Neural crest cell (in vitro differentiated cells): ENCODE measurements at regions not wholly inside any gene's neighbourhood (a gene's known extent, or its start where the extent isn't known, plus 50 kb on each side); places are given as distances from the start of the nearest gene placed in this dataset.
"Not testable (repeated sequence)": the region's sequence is repeated elsewhere in the genome, so short reads cannot be mapped to it uniquely, and the experiment has no call there.

ENCODE experiments used
- DNase-seq: peaks from one replicate; pipeline ENCODE4 v3.0.0; 2021; ENCODE audit warnings: low read depth, mixed read lengths, low spot score
- H3K27ac Mint-ChIP-seq: one replicate; pipeline ENCODE4 v1.8.0; 2021; ENCODE audit warnings: mild to moderate bottlenecking, mixed read lengths; ENCODE audit not compliant: unreplicated experiment
- H3K27me3 Mint-ChIP-seq: 2 replicates; pipeline ENCODE4 v1.8.0; 2021; ENCODE audit warnings: low read depth, mild to moderate bottlenecking, mixed read lengths
- H3K36me3 Mint-ChIP-seq: 2 replicates; pipeline ENCODE4 v1.8.0; 2021; ENCODE audit warnings: low read depth, mild to moderate bottlenecking, mixed read lengths
- H3K4me1 Mint-ChIP-seq: 2 replicates; pipeline ENCODE4 v1.8.0; 2021; ENCODE audit warnings: mixed read lengths
- H3K4me3 Mint-ChIP-seq: one replicate; pipeline ENCODE4 v1.8.0; 2021; ENCODE audit warnings: mild to moderate bottlenecking, mixed read lengths
- H3K9me3 Mint-ChIP-seq: 2 replicates; pipeline ENCODE4 v1.8.0; 2021; ENCODE audit warnings: mixed read lengths
- CTCF ChIP-seq: fragments of 200-600 bp; sonication (generic); conservative IDR thresholded peaks from 2 replicates; pipeline ENCODE4 v1.5.0; 2021; ENCODE audit warnings: antibody characterized with exemption, mild to moderate bottlenecking

GRCh38 chr5:18799482-18800128, 1165.3 kb downstream of the TAF11L14 start:
- Mint-ChIP-seq H3K4me3 (no peak overlapping the region), H3K9me3 (peaks cover 2% of the 10 kb centered on the region), H3K4me1 (peaks cover 4% of the 10 kb centered on the region), H3K27me3 (no peaks in the 10 kb centered on the region), H3K36me3 (no peaks in the 10 kb centered on the region), H3K27ac (no peak overlapping the region)
- no peak for DNase-seq
- TF ChIP-seq CTCF, result no peak

- TF ChIP-seq CTCF, result no peak
- Mint-ChIP-seq H3K27ac (no peak overlapping the region), H3K9me3 (peaks cover 2% of the 10 kb centered on the region), H3K4me3 (no peak overlapping the region), H3K36me3 (no peaks in the 10 kb centered on the region), H3K27me3 (no peaks in the 10 kb centered on the region), H3K4me1 (peaks cover 4% of the 10 kb centered on the region)
- no peak for DNase-seq
Observed at GRCh38 chr5:18800293-18801025, 1166.2 kb downstream of the TAF11L14 start.

- H3K4me1 Mint-ChIP-seq, H3K36me3 Mint-ChIP-seq, H3K27ac Mint-ChIP-seq, DNase-seq, H3K4me3 Mint-ChIP-seq, H3K9me3 Mint-ChIP-seq, H3K27me3 Mint-ChIP-seq: not testable (repeated sequence)
Observed at GRCh38 chr5:18801413-18801812, 1167.2 kb downstream of the TAF11L14 start.

- no peak for TF ChIP-seq CTCF
- Mint-ChIP-seq H3K4me1 (no peaks in the 10 kb centered on the region), H3K27ac (no peak overlapping the region), H3K9me3 (peaks cover 2% of the 10 kb centered on the region), H3K27me3 (no peaks in the 10 kb centered on the region), H3K4me3 (no peak overlapping the region), H3K36me3 (no peaks in the 10 kb centered on the region)
- DNase-seq, result no peak
Observed at GRCh38 chr5:18802336-18802735, 1168.1 kb downstream of the TAF11L14 start.

GRCh38 chr5:18805376-18805775, 1171.1 kb downstream of the TAF11L14 start:
- Mint-ChIP-seq H3K36me3 (no peaks in the 10 kb centered on the region), H3K4me3 (no peak overlapping the region), H3K27me3 (no peaks in the 10 kb centered on the region), H3K27ac (no peak overlapping the region), H3K4me1 (no peaks in the 10 kb centered on the region), H3K9me3 (peaks cover 1% of the 10 kb centered on the region)
- TF ChIP-seq CTCF, result no peak
- DNase-seq, result no peak
